ENCODE measurements at regions not wholly inside any gene's neighbourhood (a gene's known extent, or its start where the extent isn't known, plus 50 kb on each side); places are given as distances from the start of the nearest gene placed in this dataset.

DNA sequence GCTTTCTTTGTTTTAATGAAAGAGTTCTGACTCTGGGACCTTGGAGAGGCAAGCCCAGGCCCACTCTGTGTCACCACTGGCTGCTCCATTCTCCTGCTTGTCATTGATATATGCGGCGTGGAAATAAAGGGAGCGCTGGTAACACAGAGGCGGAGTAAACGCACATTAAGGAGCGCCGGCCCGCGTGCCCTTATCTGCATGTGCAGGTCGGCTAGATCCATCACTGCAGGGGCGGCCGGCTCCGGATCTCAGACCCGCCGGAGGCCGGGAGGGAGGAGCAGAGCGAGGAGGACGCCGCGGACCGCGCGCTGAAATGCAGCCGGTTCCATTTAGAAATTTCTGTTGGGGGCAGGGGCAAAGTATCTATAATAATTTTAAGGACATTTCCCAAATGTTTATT lies 70.8 kb downstream of the MRPL36 start:
- TF ChIP-seq, protein P1, sequence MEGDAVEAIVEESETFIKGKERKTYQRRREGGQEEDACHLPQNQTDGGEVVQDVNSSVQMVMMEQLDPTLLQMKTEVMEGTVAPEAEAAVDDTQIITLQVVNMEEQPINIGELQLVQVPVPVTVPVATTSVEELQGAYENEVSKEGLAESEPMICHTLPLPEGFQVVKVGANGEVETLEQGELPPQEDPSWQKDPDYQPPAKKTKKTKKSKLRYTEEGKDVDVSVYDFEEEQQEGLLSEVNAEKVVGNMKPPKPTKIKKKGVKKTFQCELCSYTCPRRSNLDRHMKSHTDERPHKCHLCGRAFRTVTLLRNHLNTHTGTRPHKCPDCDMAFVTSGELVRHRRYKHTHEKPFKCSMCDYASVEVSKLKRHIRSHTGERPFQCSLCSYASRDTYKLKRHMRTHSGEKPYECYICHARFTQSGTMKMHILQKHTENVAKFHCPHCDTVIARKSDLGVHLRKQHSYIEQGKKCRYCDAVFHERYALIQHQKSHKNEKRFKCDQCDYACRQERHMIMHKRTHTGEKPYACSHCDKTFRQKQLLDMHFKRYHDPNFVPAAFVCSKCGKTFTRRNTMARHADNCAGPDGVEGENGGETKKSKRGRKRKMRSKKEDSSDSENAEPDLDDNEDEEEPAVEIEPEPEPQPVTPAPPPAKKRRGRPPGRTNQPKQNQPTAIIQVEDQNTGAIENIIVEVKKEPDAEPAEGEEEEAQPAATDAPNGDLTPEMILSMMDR (conservative IDR thresholded peaks at IDR 0.05) = no peak
- TF ChIP-seq EZH2 (IDR thresholded peaks at IDR 0.05; ENCODE audit: low read depth) = no peak

All from PC-9 (cell line).